HL-60 (cell line): ENCODE measurements at regions not wholly inside any gene's neighbourhood (a gene's known extent, or its start where the extent isn't known, plus 50 kb on each side); places are given as distances from the start of the nearest gene placed in this dataset.

Source experiments
- DNase-seq, 2 experiments: peaks; one replicate each; pipeline ENCODE4 v3.0.0-alpha.2; 2010 to 2020; ENCODE audit warnings: low read depth in 1 of 2, low spot score in 1 of 2
- H3K27ac ChIP-seq: fragments of 250-450 bp; sonication (Bioruptor Pico); replicated peaks from 2 replicates; pipeline ENCODE4 v1.5.1; 2020; ENCODE audit warnings: mild to moderate bottlenecking, moderate library complexity
- H3K27me3 ChIP-seq: fragments of 250-450 bp; sonication (Bioruptor Pico); 2 replicates; pipeline ENCODE4 v1.5.1; 2021; ENCODE audit warnings: mild to moderate bottlenecking, moderate library complexity; ENCODE audit not compliant: insufficient read depth, poor library complexity, severe bottlenecking
- H3K4me3 ChIP-seq: replicated peaks from 2 replicates; pipeline ENCODE4 v1.5.1; 2011; ENCODE audit warnings: mild to moderate bottlenecking, control low read depth, low read length; ENCODE audit not compliant: insufficient read depth
- CTCF ChIP-seq: IDR thresholded peaks from one replicate; pipeline ENCODE4 v1.5.1; 2011; ENCODE audit warnings: low read length, control low read depth, inconsistent platforms; ENCODE audit not compliant: insufficient read depth
- GABPA ChIP-seq: IDR thresholded peaks from 2 replicates; pipeline ENCODE4 v1.6.1; 2012; ENCODE audit warnings: low read depth
- POLR2AphosphoS5 ChIP-seq: IDR thresholded peaks from 2 replicates; pipeline ENCODE4 v1.6.1; 2012; ENCODE audit warnings: low read depth
- REST ChIP-seq: IDR thresholded peaks from 2 replicates; pipeline ENCODE4 v1.6.1; 2012; ENCODE audit warnings: low read depth; ENCODE audit not compliant: insufficient replicate concordance
- SPI1 ChIP-seq: IDR thresholded peaks from 2 replicates; pipeline ENCODE4 v1.6.1; 2012; ENCODE audit warnings: low read depth, mild to moderate bottlenecking, borderline replicate concordance

- H3K27ac ChIP-seq = no peak overlapping the region
- no peak overlapping the region for H3K4me3 ChIP-seq
- H3K27me3 ChIP-seq = no peaks in the 10 kb centered on the region
- no peak for DNase-seq
- TF ChIP-seq REST = no peak
These were observed 162.7 kb downstream of the BARX2 start for GRCh38 chr11:129538323-129538722.

DNA sequence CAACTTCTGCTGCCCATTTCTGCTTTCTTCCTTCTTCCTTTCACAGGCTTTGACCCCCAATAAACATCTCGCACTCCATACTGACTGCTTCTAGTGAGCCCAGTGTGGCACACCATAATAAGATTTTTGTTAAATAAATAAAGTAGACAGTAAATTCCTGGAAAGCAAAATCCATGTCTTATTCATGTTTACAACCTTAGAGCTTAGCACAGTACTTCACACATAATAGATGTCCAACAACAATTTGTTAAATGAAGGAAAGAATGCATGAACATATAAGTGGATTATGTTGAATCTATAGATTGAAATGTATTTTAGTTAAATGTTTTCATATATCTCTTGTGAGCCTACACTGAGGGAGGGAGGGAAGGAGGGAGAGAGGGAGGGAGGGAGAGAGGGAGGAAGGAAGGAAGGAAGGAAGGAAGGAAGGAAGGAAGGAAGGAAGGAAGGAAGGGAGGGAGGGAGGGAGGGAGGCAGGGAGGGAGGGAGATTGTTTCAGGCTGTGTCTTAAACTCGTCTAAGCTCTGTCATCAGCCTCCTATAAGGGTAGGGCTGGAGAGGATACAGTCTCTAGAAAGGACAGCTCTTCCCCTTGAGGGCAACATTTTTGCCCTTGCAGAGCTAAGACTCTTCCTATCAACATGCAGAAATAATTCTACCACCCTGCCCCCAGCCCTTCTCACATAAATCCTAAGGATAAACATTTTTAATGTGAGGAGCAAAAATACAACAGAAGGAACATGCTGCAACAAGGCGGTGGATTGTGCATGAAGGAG lies 168.1 kb downstream of the BARX2 start:
- no peak for DNase-seq
- no peak for TF ChIP-seq POLR2AphosphoS5
- no peak overlapping the region for H3K4me3 ChIP-seq

DNA sequence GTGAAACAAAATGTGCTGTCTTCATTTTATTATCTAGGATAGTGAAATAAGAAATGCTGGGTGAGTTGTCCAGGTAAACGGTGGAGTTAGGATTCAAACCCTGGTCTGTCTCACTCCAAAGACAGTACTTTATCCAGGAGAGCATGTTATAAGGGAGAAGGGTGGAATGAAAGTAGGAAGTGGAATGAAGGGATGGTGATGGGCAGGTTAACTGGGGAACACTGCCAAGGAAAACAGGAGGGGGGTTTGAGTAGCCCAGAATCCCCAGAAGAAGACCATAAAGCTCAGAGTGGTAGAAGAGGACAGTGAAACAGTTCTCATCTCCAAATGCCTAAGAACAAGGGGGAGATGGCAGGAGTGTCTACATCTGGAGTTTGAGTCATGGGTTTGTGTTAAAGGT lies 169.0 kb downstream of the BARX2 start:
- no peak for DNase-seq
- Histone ChIP-seq H3K4me3 (no peak overlapping the region), H3K27ac (no peak overlapping the region), H3K27me3 (no peaks in the 10 kb centered on the region)
- no peak for TF ChIP-seq POLR2AphosphoS5
- TF ChIP-seq GABPA = no peak
- no peak for TF ChIP-seq REST
- no peak for TF ChIP-seq CTCF
- no peak for TF ChIP-seq SPI1

More for the DNA sequence above, 168.1 kb downstream of the BARX2 start:
- no peaks in the 10 kb centered on the region for H3K27me3 ChIP-seq
- H3K27ac ChIP-seq = no peak overlapping the region

- no peak for DNase-seq
- no peaks in the 10 kb centered on the region for H3K27me3 ChIP-seq
- TF ChIP-seq POLR2AphosphoS5 = no peak
- TF ChIP-seq REST = no peak
- no peak for TF ChIP-seq GABPA
- TF ChIP-seq SPI1 = no peak
- no peak for TF ChIP-seq CTCF
- H3K4me3 ChIP-seq = no peak overlapping the region
- H3K27ac ChIP-seq = no peak overlapping the region
These were observed 170.6 kb downstream of the BARX2 start for GRCh38 chr11:129546266-129546665.
